Activated naive CD4-positive, alpha-beta T cell treated with anti-CD3 and anti-CD28 coated beads, Interleukin-2, amount 50 U/mL, for 16 hours (primary cell): ENCODE measurements at regions not wholly inside any gene's neighbourhood (a gene's known extent, or its start where the extent isn't known, plus 50 kb on each side); places are given as distances from the start of the nearest gene placed in this dataset.
A peak's percentile ranks its signal among the peaks of the same experiment; 100 is the strongest.

ENCODE experiments used
- DNase-seq: peaks from one replicate; pipeline ENCODE4 v3.0.0-alpha.2; 2020

- DNase-seq, result no peak
Measured at GRCh38 chr15:31456354-31457060, 129.9 kb downstream of the KLF13 start.

- DNase-seq, result no peak
Measured at GRCh38 chr15:31457161-31457560, 130.5 kb downstream of the KLF13 start.

DNA sequence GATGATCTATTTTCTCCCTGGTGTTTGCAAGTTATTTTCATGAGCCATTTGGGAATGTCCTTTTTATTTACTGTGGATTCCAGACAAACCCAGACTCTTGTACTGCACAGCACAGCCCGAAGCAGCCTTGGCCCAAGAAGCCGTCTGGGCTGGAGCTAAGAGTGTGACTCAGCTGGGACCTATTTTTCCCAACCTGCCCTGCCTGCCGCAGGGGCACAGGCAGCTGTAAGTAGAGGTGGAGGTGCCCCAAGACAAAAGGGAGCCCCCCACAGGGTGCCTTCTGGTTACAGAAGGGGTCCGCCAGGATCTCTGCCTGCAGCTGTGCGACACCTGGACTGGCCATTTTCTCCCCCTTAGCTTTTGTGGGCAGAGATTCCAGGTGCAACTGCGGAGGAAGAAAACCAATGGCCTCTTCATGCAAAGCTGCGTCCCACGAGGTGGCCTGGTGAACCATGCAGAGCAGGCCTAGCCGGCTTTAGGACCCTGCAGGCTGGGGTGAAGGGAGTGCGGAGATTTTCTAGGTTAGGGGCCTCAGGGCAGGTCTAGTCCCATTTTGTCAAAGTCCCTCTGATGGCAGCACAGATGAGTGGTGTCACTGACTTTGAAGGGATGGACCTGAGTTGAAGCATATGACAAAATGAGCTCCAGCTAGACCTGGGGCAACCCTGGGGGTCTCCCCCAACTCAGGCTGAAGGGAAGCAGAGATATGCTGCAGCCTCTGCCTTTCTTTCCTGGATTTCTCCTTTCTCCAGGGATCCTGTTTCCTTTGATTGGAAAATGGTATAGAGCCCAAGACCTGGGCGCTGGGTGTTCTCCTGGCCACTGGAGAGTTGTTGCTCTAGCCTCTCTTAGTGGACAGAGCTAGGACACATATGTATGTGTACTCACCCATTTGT, 131.2 kb downstream of the KLF13 start:
- DNase-seq, result no peak

DNA sequence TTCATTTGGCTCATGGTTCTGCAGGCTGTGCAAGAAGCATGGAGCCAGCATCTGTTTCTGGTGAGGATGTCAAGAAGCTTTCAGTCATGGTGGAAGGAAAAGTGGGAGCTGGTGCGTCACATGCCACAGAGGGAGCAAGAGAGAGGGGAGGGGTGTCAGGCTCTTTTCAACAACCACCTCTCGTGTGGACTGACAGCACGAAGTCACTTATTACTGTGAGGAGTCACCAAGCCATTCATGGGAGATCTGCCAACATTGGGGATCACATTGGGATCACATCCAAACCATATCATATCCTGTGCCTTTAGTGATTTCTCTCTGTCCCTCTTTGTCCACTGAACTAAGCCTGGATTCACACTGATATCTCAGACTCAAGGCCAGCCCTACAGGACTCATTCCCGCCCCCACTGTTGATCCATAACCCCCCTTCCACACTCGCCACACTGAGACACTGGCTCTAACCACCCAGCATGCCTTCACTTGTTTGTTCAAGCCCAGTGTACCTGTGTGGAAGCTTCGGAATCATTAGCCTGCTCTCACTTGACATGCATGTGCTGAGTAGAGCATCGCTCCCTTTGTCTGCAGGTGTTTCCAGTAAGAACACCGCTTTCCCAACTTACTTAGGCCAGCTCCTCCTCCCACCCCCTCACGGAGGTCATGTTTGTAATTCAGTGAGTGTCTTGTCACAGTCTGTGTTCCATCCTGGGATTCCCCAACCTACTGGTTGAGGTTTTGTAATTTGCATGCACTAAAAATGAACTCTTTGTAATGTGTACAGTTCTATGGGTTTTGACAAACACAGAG, 132.2 kb downstream of the KLF13 start:
- DNase-seq, result peak; percentile 61

DNA sequence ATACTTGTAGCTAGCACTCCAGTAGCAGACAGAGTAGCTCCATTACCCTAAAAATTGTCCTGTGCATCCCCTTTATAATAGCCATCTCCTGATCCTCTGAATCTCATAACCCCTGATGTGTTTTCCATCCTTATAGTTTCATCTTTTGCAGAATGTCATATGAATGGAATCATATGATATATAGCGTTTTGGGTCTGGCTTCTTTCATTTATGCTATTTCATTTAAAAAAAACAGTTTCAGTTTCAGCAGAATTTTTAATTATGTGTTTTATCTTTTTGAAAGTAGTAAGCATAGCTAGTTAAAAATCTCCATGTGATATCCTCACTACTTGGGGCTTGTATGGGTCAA, 132.7 kb downstream of the KLF13 start:
- DNase-seq, result no peak

DNA sequence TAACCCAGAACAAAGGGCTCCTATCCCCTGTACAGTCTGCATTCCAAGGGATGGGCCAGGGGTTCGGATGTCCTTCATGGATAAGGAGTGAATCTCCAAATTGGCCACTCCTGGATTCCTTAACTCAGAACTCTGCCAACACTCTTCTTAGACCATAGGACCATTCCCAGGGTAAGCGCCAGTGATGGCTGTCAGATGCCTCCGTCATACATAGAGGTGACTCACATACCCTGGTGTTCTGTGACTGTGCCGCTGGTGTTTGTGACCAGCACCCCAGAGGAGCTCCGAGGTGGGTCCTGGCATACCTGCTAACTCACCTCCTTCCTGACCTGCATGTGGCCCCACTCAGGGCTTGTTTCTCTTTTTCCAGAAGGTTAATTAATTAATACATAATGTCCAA, 134.7 kb downstream of the KLF13 start:
- no peak for DNase-seq

DNA sequence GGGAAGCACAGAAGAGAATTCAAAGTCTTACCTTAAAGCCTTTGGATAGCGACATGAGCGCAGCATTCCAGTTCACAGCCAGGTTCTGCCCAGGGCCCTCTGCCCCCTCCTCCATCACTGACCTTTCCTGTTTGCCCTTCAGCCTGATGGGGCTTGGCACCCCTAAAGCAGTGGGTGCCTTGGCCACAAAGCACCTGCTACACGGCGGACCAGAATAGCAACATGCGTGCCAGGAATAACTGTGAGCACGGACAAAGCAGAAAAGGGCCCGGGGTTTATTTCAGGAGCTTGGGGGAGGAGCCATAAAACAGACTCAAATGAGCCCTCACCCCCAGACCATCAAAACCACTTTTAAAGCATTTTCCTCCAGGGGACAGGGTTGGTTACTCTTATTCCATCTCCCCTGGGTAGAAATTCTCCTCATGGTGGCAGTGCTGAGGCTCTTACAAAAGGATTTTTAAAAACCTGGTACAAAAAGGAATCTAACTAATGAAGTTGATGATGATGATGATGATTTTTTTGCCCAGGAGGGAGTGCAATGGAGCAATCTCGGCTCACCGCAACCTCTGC, 135.4 kb downstream of the KLF13 start:
- no peak for DNase-seq

DNA sequence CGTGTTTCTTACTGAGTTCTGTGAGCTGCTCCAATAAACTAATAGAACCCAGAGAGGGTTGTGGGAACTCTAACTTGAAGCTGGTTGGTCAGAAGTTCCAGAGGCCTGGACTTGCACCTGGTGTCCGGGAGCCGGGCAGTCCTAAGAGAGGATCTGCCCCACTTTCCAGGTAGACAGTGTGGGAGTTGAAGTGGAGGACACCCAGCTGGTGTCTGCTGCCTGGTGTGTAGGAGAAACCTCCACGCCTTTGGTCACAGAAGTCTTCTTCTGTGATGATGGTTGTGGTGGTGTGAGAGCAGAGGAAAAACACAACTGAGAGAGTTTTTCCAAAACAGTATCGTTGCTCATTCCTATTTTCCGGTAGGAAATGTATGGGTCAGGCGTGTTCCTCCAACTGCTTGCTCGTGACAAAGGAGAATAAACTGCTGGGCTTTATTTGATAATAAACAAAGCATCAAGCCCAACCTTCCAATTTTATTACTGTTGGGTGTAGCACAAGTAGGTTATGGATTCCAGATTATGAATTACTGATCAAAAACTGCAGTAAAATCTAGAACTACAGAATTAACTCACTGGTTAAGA, 137.0 kb downstream of the KLF13 start:
- DNase-seq, result no peak

DNA sequence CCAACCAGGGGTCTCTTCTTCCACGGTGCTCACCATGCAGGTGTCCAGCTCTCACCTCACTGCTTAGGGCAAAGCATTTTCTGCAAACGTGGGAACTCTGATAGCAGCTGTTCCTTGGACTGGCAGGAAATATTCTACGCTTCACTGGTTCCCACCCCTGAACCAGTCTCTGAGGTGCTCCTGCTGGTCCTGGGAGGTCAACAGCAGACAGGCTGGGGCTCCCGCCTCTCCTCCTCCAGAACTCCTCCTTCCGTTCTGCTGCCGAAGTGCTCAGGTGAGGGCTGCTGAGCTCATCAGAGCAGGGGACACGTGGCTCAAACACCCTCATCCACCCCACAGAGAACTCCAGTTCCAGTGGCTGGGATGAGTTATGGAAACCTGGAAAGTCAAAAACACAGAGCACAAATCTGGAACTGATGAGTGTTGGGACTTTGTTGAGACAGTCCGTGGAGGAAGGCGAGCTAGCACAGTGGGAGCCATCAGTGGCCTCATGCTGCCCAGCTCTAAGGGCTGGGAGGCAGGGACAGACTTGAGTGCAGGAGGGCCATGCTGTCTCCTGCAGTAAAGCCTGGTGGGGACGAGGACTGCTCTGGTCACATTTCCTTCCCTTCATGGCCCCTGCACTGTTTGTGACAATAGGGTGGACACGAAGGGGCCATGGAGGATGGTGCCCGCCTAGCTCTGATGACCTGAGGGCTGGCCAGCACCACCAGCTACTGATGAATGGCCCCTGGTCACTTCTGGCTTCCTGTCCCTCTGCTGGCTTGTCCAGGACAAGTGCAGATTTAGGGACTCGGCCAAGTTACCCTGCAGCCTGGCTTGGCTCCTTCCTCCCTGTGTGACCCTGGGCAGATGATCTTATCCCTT, 137.8 kb downstream of the KLF13 start:
- no peak for DNase-seq

DNA sequence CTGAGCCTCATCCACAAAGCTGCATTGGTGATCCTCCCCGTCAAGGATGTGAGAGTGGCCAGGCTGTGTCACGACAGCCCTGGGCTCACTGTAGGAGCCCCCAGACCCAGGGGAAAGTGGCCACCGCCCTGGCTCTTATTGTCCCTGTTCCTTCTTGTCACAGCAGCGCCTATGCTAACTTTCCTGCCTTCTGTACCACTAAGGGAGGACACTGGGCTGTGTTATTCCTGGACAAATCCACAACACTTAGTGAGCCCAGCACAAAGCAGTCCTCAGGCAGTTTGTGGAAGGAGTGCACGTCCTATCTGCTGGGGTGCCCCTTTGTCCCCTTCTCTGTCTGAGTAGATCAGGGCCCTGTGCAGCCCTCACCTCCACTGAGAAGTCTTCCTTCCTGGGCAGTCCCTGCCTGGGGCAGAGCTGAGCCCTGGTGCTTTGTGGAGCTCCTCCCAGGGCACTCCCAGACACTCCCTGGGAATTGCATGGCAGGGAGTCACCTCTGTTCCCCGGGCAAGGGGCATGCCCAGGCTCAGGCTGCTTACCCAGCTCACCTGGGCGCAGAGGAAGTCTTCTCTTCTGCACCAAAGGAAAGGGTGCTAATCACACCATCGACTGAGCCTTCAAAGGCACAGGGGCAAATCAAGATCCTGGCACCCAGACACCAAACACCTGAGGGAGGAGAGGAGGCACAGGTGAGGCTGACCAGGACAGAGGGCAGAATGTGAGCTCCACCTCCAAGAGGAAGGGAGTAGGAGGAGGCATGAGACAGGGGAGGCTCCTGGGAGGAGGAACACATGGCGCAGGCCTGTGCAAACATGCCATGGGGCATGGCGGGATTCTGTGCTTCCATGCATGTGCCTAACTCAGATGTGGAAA, 138.7 kb downstream of the KLF13 start:
- no peak for DNase-seq

GRCh38 chr15:31467361-31467760, 140.7 kb downstream of the KLF13 start:
- DNase-seq, result no peak

DNA sequence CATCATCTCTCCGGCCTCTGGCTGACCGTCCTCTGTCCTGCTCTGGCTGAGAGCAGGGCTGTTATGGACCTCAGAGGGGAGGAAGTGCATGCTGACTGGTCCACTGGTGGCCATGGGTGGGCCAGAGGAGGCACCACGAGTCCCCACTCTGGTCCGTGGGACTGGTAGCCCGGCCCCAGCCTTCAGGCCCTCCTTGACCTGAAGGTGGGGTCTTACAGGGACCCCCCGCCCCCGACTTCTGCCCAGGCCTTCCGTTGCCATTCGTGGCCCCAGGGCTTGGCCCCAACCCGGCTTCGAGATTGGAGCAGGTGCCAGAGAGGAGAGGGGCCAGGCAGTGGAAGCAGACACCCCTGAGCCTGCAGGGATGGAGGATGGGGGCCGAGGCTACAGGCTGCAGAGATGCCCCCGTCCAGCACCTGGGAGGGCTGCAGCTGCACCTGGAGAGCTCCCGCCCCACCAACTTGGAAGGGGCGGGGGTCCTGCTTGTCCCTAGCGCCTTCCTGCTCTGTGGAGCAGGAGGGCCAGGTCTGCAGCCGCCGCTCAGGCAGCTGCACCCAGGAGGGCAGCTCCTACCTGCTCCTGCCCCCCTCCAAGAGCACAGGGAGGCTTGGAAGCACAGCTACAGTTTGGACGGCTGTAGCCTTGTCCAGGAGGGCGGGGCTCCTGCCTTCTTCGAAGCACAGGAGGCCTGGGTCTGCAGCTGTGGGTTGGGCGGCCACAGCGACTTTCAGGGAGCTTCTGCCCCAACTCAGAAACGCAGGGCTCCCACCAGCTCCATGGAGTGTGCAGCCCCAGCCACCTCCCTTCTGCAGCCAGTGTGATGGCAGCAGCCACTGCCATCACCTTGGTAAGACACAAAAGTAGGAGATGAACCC, 142.5 kb downstream of the KLF13 start:
- DNase-seq, result no peak

DNA sequence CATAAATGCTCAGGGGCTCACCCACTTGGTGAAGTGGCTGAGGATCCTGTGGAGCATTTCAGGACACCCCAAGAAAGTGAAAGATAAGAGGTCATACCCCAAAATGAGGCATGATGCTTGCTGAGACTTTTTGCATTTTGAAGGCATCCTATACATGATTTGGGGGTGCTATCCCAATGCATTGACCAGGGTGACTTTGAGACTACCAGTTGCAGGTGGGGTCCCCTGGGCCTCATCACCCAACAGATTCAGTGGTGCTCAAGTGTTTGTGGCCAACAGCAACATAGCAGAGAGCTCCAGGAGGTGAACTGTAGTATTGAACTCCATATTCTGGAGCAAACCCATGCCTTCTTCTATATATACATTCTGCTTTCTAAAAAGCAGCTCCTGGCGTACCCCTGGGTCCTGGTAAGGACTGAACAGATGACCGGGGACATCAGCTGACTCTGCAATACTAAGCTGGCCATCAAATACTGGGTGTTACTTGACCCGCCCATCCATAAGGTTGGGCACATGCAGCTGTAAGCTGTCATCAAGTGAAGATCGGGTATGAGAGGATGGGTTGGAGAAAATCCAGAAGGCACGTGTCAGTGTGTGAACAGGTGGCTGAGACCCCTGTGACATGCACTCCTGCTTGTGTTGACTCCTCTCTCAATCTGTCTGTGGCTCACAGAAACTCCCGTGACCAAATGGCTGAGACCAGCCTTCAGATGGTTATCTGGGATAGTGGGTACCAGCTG, 143.3 kb downstream of the KLF13 start:
- no peak for DNase-seq

DNA sequence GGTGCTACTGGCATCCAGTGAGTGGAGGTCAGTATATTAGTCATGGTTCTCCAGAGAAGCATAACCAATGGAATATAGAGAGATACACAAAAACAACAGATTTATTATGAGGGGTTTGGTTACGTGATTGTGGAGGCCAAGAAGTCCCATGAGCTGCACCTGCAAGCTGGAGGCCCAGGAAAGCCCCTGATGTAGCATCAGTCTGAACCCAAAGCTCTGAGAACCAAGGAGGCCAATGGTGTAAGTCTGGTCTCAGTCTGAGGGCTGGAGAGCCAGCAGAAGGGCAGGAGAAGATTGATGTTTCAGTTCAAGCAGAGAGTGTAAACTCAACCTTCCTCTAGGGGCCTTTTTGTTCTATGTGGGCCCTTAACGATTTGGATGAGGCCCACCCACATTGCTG, 144.1 kb downstream of the KLF13 start:
- no peak for DNase-seq

GRCh38 chr15:31471731-31472430, 145.2 kb downstream of the KLF13 start:
- DNase-seq, result no peak

- DNase-seq, result peak; percentile 48
Measured at GRCh38 chr15:31472636-31473384, 146.2 kb downstream of the KLF13 start.

DNA sequence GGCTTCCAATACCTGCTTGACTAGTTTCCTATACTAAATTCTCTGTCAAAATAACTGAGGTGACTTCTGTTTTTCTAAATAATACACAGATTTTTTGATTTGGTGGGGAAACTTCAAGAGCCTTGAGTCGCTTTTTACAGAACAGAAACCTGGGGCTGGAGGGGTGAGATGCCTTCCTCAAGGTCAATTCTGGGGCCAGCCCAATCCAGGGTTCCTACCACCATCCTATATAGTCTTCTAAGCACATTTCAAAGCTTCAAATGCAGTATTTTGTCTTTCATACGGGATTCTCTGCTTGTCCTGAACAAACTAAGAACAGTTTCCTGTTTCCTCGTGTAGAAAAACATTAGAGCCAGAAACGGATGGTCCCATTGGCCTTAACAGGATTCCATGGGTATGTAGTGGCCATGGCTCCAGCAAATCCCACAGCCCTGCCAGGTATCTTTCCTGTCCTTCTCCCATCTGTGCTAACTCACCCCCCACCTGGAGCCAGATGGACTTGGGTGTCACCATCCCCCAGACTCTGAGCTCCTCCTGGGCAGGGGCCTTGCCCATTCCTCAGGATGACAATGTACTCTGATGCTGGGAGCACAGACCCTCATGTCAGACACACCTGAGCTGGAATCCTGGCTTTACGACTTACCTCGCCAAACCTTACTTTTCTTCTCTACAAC, 146.9 kb downstream of the KLF13 start:
- DNase-seq, result no peak
